H1 (cell line): ENCODE measurements at regions not wholly inside any gene's neighbourhood (a gene's known extent, or its start where the extent isn't known, plus 50 kb on each side); places are given as distances from the start of the nearest gene placed in this dataset.

Experiments used
- CTCF ChIP-seq, 3 experiments: IDR thresholded peaks; 1 replicate in 2 of 3; 2 replicates in 1 of 3; pipeline versions ENCODE4 v1.5.1 to v1.6.1; 2011; ENCODE audit warnings: low read length in 3 of 3, mild to moderate bottlenecking in 3 of 3, inconsistent platforms in 2 of 3, low read depth in 1 of 3, moderate library complexity in 1 of 3; ENCODE audit not compliant: insufficient read depth in 1 of 3; ENCODE audit errors: control extremely low read depth in 1 of 3

GRCh38 chr20:55615818-55616217 is 389.5 kb downstream of the CBLN4 start (continued):
- TF ChIP-seq CTCF (IDR thresholded peaks at IDR 0.05; ENCODE audit: control extremely low read depth in 1 of 3, insufficient read depth in 1 of 3, low read depth in 1 of 3, low read length in 3 of 3) = no peak
